NCI-H1417 (cell line): ENCODE measurements at regions not wholly inside any gene's neighbourhood (a gene's known extent, or its start where the extent isn't known, plus 50 kb on each side); places are given as distances from the start of the nearest gene placed in this dataset.
"Not testable (repeated sequence)": the region's sequence is repeated elsewhere in the genome, so short reads cannot be mapped to it uniquely, and the experiment has no call there.

Source experiments
- DNase-seq, 3 experiments: peaks; one replicate each; lab custom pipeline; 2025; lab: John Stamatoyannopoulos, UW

GRCh38 chr18:60062831-60063230, 163.0 kb downstream of the PMAIP1 start:
- not testable (repeated sequence) for DNase-seq

DNA sequence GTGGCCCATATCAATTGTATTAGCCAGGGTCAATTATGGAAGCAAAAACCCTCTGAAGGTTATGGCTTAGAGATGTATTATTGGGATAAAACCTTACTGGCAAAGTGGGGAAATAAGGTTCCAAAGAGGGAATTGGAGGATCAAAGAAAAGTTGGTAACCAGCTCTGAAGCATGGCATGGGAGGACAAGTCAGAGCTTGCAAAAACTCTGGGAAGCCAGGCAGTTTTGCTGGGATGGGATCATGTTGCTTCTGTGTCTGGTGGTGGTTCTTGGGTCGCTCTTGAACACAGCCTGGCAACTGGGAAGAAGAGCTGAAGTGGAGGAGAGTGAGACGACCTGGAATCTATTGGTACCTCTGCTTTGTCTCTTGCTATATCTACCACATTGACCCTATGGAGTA, 162.6 kb downstream of the PMAIP1 start:
- DNase-seq: no peak

- no peak for DNase-seq
These were observed 160.8 kb downstream of the PMAIP1 start for GRCh38 chr18:60060578-60060977.

- no peak for DNase-seq
These were observed 160.2 kb downstream of the PMAIP1 start for GRCh38 chr18:60060026-60060425.

- DNase-seq: no peak
These were observed 159.4 kb downstream of the PMAIP1 start for GRCh38 chr18:60059216-60059615.

DNA sequence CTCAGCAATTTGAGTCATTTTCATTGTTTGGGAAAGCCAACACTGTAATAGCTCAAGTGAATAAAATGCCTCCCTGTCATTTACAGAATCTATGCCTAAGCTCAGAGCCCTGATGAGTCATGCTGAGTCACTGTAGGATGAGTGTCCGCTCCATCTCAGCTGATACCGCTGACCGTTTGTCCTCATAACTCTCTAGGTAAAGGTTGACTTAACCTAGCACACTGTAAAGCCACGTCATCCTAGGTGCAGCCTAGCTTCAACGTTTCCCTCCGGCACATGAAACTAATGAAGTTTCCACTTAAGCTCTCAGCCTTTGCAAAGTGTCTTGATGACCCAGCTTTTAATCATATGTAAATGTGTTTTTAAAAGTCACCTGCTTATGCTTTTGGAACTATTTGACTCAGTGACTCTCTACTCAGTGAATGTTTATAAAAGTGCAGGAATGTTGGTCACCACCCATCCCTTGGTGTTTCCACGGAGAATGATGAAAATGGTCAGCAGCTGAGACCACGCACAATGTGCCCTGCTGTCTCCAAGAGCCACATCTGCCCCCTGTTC, 154.0 kb downstream of the PMAIP1 start:
- DNase-seq: peak in 2 of 3 experiments; percentile 32 to 71

- no peak for DNase-seq
These were observed 151.0 kb downstream of the PMAIP1 start for GRCh38 chr18:60050821-60051220.

GRCh38 chr18:60049172-60049571, 149.4 kb downstream of the PMAIP1 start:
- no peak for DNase-seq

DNA sequence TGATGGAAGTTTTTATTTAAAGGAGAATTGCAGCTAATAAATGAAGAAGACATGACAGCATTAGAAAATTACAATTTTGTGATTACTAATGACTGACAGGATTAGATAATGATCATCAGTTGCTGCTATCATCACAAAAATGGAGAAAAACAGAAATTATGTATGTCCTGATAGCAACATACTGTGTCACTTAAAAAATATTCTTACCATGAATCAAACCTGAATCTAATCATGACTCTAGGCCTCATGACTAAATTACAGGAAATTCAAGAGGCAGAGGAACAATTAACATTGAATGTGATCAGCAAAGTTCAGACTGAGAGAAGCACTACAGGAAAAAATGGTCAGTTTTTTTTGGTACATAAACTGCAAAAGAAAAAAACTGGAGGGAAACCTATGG, 147.8 kb downstream of the PMAIP1 start:
- no peak for DNase-seq

DNA sequence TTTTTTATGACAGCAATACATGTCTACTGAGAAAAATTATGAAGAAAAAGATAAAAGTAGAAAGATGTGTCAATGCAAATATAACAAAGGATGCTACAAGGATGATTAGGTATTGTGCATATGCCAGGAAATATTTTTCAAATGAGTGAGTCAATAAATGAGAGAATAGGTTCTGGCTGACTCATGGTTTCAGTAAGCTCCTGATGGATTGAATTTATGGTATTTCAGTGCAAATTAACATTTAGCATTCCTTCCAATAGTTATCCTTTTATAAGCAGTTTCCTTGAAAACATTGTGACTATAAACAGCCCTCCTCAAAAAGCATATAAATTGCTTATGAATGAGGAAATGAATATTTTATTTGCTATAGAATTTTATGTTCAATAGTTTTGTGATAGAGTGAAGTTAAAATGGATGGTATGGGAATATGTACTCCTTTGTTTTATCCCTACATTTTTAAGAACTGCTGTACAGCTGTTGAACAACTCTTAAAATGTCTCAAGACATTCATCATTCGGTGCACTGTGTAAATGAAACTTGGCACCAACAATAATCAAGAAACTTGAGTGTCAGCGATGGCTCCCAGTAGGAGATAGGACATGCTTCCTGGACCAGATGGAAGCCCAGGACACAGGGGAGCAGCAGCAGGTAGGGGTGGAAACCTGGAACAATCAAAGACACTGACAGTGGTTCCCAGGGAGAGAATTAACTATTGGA, 144.7 kb downstream of the PMAIP1 start:
- DNase-seq: no peak

DNA sequence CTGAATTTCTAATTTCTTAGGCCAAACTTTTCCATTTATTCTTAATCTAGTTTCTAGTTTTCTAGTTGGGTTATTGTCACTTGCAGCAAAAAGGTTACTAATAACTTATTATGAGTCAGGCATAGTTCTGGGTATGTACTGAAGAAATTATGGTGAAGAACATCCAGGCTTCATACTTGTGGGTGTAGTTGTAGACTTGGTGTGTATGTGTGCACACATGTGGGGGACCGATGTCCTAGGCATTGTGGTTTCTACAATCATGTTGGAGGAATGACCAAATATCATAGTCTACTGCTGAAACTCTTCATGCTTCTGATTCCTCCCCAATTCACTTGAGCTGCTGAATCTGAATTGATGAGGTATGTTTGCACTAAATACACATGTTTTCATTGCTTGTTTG, 141.2 kb downstream of the PMAIP1 start:
- DNase-seq: no peak

DNA sequence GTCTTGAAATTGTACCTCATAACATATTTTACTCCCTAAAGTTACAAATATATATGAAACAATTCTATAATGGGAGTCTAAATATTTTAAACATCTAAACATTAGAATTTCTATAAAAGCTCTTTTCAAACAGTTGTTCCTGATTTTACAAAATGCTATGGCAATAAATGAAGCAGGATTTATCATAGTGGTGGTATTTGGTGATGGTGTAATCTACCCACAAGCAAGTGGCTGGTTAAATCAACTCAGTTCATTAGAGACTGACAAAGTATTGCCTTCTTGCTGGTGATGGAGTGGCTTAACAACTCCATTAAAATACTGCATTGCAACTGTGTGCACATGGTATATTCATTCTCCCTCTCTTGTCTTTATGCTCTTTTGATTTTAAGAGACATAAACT, 138.9 kb downstream of the PMAIP1 start:
- DNase-seq: no peak

DNA sequence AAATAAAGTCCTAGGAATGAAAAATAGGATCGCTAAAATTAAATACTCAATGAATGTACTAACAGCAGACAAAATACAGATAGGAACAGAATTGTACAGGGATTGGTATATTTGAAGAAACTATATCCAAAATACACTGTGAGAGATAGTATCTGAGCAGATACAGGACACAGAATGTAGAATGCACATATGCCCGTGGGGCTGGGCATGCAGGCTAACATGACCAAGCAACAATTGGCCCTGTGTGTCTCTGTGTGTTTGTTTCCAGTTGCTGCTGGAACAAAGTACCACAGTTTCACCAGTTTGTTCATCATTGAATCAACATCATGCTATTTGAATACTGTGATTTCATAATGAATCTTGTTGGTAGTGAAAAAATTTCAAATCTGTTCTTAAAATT, 127.6 kb downstream of the PMAIP1 start:
- peak in 1 of 3 experiments; percentile 31 for DNase-seq

DNA sequence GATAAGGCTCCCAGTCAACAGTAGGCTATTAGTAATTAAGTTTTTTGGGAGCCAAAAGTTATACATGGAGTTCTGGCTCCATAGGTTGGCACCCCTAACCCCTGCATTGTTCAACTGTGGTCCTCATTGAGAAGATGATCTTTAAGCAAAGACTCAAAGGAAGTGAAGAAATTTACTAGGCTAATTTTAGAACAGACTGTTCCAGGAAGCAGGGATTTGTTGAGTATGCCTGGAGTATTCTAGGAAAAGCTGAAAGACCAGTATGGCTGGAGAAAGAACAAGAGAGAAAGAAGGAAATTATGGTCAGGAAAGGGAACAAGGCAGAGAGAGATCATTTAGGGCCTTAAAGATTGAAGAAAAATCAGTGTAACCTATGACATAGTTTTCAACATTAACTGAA, 125.1 kb downstream of the PMAIP1 start:
- no peak for DNase-seq

DNA sequence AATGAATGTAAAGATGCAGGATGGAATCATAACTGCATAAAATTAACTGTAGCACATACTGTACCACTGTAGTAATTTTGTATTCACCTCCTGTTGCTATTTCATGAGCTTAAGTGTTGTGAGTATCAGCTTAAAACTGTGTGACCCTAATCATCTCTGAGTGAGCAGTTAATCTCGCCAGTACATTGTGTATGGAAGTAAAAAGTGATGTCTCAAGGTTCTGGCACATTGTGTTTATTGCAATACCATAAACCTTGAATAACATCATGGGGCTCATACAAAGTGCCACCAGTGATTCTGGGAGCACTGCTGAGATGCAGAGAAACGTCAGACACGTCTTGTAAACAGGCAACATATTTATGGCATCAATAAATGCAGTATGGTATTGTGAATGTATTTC, 124.5 kb downstream of the PMAIP1 start:
- peak in 1 of 3 experiments; percentile 25 for DNase-seq

DNA sequence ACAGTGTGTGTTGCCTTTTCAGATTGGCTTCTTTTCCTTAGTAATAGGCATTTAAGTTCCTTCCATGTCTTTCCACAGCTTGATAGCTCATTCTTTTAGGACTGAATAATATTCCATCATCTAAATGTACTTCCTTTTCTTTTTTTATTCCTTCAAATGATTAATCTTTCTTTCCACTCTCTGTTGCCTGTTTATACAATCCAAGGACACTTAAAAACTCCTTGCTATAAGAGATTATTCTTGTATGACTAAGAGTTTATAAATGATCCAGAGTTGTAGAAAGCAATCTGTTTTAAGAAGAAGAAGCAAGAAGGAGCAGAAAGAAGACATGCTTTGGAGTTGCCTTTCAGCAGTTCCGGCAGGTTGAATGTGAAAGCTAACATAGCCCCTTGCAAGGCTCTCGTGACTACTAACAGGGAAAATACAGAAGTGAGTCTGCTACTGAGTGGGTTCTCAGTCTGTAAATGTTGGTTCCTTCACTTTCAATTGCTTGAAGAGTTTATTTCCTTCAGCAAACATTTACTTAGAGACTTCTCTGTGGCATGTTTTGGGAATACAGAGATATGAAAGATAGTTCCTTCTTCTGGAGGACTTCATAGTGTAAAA, 123.0 kb downstream of the PMAIP1 start:
- no peak for DNase-seq

- DNase-seq: peak in 1 of 3 experiments; percentile 26
These were observed 121.8 kb downstream of the PMAIP1 start for GRCh38 chr18:60021556-60021955.

DNA sequence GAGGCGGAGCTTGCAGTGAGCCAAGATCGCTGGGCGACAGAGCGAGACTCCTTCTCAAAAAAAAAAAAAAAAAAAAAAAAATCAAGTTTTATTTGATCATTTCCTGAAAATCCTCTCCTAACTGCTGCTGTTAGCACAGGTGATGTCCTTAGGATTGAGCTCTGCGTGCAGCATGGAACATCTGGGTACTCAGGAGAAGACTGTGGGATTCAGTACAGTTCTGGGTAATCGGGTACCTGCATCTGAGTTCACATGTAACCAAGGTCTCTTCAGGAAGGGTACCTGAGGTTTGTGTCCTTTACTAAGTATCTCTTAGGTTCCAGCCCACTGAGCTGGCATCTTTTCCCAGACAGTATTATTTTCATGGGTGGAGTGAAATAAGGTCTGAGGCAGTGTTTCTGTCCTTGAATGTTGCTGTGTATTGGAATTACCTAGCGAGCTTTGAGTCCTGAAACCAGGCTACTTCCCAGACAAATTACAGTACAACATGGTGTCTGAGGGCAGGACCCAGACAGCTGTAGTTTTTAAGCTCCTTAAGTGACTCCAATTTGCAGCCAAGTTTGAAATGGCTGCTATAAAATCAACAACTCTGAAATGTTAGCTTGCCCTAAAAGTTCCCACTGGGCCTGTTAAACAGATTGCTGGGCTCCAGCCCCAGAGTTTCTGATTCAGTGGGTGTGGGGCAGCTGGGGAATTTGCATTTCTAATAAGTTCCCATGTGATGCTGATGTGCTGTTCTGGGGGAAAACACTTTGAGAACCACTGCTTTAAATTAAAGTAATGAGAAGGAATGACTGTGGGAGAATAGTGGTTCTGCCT, 120.5 kb downstream of the PMAIP1 start:
- no peak for DNase-seq

DNA sequence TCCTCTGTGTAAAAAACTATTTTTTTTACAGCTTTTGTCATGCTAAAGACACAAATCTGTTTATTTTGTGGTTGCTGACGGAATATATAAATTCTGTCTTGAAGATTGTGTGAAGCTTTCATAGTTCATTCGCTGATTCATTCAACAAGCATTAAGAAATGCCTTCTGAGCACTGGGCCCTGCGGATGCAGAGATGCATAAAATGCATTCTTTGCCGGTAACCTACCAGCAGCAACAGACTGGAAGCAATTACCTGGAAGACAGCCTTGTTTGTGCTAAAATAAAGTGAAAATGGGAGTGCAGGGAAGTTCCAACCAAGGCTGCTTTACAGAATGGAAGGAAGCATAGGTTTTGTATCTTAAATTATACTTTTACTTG, 119.7 kb downstream of the PMAIP1 start:
- no peak for DNase-seq

DNA sequence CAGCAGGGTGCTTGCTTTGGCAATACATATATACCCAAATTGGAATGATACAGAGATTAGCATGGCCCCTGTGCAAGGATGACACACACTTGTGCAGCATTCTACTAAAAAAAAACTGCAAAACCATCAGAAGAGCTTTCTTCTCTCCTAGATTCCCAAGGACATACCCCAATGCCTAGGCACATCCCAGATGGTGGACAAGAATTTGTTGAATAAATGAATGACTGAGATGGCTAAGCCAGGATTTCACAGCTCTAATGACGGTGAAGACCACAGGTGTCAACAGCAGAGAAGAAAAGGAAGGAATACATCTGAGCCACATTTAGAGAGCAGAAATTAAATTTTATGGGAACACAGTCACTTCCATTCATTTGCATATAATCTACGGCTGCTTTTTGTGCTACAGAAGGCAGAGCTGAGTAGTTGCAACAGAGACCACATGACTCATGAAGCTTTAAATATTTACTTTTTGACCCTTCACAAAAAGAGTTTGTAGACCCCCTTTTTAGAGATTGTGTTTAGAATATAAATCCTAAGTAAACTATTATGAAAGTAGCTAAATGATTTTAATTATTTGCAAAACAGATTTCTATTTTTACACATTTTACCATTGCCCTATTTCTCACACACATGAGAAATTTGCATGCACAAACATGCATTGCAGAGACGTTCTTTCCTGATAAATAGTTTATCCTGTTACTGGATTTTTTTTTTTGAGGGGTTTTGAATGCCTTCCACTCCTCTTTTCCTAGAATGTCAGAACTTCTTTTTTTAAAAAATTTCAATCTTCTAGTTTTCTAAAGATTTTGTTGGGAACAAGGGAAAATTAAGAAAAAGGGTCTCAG, 119.0 kb downstream of the PMAIP1 start:
- no peak for DNase-seq

DNA sequence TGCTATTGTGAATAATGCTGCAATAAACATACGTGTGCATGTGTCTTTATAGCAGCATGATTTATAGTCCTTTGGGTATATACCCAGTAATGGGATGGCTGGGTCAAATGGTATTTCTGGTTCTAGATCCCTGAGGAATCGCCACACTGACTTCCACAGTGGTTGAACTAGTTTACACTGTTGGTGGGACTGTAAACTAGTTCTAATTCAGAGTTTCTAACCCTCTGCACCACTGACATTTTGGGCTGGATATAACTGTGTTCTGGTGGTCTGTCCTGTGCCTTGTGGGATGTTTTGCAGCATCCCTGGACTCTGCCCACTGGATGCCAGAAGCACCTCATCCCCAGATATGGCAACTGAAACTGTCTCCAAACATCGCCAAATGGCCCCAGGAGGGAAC, 118.3 kb downstream of the PMAIP1 start:
- peak in 1 of 3 experiments; percentile 1 for DNase-seq

DNA sequence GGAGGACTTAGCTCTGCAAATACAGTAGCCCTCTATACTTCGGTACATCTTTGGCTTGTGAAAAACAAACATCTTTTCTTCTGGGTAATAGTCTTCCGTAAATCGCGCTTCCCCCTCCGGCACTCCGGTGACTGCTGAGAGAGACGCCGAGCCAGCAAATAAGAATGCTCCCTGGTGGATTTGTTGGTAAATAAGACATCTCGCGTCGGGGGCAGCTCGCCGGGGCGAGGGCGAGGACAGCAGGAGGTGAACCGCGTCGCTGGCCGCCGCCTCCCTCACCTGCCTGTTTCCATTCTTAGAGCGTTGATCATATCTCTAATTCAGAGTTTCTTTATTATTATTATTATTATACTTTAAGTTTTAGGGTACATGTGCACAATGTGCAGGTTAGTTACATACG, 117.6 kb downstream of the PMAIP1 start:
- no peak for DNase-seq
